ENCODE measurements at regions not wholly inside any gene's neighbourhood (a gene's known extent, or its start where the extent isn't known, plus 50 kb on each side); places are given as distances from the start of the nearest gene placed in this dataset.

DNA sequence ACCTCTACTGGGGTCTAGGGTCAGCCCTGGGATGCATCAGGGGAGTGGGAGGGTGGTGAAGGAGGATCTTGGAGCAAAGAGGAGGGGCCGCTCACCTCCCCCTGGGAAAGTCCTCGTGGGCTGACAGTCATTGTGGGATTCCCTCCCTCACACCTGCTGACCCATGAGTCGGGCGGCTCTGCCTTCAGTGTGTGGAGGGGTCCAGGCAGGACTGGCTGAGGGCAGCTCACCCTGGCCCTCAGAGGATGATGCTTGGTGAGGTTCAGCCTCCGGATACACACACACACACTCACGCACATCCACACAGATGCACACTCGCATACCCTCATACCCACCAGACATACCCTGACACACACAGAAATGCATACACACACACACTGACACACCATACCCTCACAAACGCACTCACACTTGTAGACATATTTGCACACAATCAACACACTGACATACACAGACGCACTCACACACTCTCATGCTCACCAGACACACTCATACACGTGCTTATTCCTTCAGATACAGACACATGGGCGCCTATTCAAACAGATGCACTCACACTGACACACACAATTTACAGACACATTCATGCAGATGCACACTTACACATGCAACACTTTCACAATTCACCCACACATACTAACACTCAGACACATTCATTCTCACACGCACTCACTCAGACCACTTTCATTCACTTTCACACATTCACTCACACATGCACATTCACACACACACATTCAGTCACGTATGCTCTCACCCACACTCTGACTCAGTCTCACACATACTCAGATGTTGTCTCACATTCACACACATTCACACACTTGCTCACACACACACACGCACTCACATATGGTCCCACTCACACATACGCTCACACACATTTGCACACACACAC, 105.1 kb upstream of the RPL38 start:
- intact Hi-C loops (cut with micrococcal nuclease): no loop called here
- Mint-ChIP-seq H3K9me3 (no peaks in the 10 kb centered on the region), H3K4me1 (no peaks in the 10 kb centered on the region), H3K36me3 (no peaks in the 10 kb centered on the region), H3K27me3 (ENCODE audit: low read depth in 2 of 2) (peaks cover 8% of the 10 kb centered on the region in 2 donors), H3K4me3 (no peak overlapping the region), H3K27ac (no peak overlapping the region)
- Histone ChIP-seq H3K4me3 (ENCODE audit: low read length) (no peak overlapping the region), H3K27ac (ENCODE audit: low read length) (no peak overlapping the region), H3K9me3 (ENCODE audit: control insufficient read depth, insufficient read depth, low read length) (no peaks in the 10 kb centered on the region), H3K36me3 (ENCODE audit: control insufficient read depth, insufficient read depth, low read length) (no peaks in the 10 kb centered on the region), H3K4me1 (ENCODE audit: control insufficient read depth, insufficient read depth, low read length) (no peaks in the 10 kb centered on the region), H3K27me3 (ENCODE audit: control insufficient read depth, insufficient read depth, low read length) (no peaks in the 10 kb centered on the region)
- 90% methylated on average over 14 of the region's 15 CpGs for WGBS (ENCODE audit: insufficient coverage)
- TF ChIP-seq, protein P1, sequence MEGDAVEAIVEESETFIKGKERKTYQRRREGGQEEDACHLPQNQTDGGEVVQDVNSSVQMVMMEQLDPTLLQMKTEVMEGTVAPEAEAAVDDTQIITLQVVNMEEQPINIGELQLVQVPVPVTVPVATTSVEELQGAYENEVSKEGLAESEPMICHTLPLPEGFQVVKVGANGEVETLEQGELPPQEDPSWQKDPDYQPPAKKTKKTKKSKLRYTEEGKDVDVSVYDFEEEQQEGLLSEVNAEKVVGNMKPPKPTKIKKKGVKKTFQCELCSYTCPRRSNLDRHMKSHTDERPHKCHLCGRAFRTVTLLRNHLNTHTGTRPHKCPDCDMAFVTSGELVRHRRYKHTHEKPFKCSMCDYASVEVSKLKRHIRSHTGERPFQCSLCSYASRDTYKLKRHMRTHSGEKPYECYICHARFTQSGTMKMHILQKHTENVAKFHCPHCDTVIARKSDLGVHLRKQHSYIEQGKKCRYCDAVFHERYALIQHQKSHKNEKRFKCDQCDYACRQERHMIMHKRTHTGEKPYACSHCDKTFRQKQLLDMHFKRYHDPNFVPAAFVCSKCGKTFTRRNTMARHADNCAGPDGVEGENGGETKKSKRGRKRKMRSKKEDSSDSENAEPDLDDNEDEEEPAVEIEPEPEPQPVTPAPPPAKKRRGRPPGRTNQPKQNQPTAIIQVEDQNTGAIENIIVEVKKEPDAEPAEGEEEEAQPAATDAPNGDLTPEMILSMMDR (IDR thresholded peaks at IDR 0.05): no peak
- ATAC-seq: peak in 1 of 3 donors; percentile 12
- no peak for DNase-seq

DNA sequence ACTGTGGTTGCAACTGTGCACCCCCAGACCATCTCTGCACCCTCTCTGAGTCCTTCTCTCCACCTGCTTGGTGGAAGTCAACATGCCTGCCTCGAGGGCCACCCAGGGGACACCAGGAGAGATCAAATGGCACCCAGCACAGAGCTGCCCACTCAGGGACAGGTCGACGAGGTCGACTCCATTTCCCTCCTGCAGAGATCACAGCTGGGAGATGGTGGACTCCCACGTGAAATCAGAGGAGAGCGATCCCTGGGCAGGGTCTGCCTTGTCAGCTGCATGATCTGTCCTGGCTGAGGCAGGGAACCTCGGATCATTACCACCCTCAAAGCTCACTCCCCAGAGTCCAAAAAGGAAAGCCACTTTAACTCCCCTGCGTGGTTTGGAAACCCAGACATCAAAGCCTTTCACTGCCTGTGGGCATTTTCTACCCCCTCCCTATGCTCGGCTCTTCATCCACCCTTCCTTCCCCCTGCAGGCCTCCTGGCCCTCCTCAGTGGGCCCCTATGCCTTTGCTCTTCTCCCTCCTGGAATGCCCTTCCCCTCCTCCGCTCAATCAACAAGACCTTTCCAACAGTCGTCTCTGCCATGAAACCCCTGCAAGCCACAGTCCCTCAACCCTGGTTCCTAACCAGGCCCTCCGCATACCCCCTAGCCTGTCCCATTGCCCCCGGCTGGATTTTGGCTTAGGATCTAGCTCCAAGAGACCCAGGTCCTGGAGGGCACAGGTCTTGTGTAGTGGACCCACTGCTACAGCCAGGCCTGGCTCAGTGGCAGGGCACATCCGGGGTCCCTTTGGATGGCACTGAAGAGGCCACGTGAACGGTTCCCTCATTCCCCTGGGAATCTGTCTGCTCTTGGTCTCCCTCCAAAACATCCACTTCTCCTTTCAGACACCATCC, 103.8 kb upstream of the RPL38 start:
- ATAC-seq (no peak), DNase-seq (no peak)
- no peaks in the 10 kb centered on the region for H3K27me3 ChIP-seq (ENCODE audit: control insufficient read depth, insufficient read depth, low read length)
- 64% methylated on average over 16 of the region's 16 CpGs for WGBS (ENCODE audit: insufficient coverage)
- no peak overlapping the region for H3K27ac ChIP-seq (ENCODE audit: low read length)
- intact Hi-C loops (cut with micrococcal nuclease): no loop called here
- no peak overlapping the region for H3K4me3 ChIP-seq (ENCODE audit: low read length)
- TF ChIP-seq, protein P1 (IDR thresholded peaks at IDR 0.05): no peak
- no peak overlapping the region for H3K27ac Mint-ChIP-seq
- H3K9me3 Mint-ChIP-seq: no peaks in the 10 kb centered on the region
- H3K4me1 Mint-ChIP-seq: no peaks in the 10 kb centered on the region
- no peaks in the 10 kb centered on the region for H3K9me3 ChIP-seq (ENCODE audit: control insufficient read depth, insufficient read depth, low read length)
- H3K36me3 Mint-ChIP-seq: no peaks in the 10 kb centered on the region
- H3K36me3 ChIP-seq (ENCODE audit: control insufficient read depth, insufficient read depth, low read length): no peaks in the 10 kb centered on the region
- H3K4me3 Mint-ChIP-seq: no peak overlapping the region
- peaks cover 8% of the 10 kb centered on the region in 2 donors for H3K27me3 Mint-ChIP-seq (ENCODE audit: low read depth in 2 of 2)
- H3K4me1 ChIP-seq (ENCODE audit: control insufficient read depth, insufficient read depth, low read length): no peaks in the 10 kb centered on the region

DNA sequence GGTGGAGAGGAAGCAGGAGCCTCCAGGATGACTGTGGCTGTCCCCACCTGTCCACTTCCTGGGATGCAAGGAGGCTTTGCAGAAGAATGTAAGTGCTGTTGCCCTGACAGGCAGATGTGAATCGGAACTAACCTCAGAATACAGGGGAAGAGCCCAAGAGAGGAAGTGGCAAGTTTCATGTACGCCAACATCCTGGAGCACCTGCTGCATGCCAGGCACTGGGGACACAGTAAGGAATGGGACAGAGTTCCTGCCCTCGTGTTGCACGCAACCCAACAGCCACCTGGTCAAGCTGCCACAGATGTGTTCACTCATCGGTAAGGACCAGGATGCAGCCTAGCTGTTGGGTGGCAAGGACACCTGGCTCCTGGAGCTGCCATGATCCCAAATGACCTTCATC, 98.6 kb upstream of the RPL38 start:
- TF ChIP-seq, protein P1 (IDR thresholded peaks at IDR 0.05): no peak
- ATAC-seq: no peak
- H3K27me3 Mint-ChIP-seq (ENCODE audit: low read depth in 2 of 2): peaks cover 8 to 16% of the 10 kb centered on the region in 2 donors
- Histone ChIP-seq H3K4me1 (ENCODE audit: control insufficient read depth, insufficient read depth, low read length) (no peaks in the 10 kb centered on the region), H3K27me3 (ENCODE audit: control insufficient read depth, insufficient read depth, low read length) (no peaks in the 10 kb centered on the region), H3K27ac (ENCODE audit: low read length) (no peak overlapping the region), H3K4me3 (ENCODE audit: low read length) (no peak overlapping the region), H3K9me3 (ENCODE audit: control insufficient read depth, insufficient read depth, low read length) (no peaks in the 10 kb centered on the region), H3K36me3 (ENCODE audit: control insufficient read depth, insufficient read depth, low read length) (no peaks in the 10 kb centered on the region)
- no peaks in the 10 kb centered on the region for H3K36me3 Mint-ChIP-seq
- intact Hi-C loops (cut with micrococcal nuclease): no loop called here
- WGBS (ENCODE audit: insufficient coverage): 41% methylated on average over 5 of the region's 5 CpGs
- no peak overlapping the region for H3K27ac Mint-ChIP-seq
- DNase-seq: no peak
- no peaks in the 10 kb centered on the region for H3K9me3 Mint-ChIP-seq
- no peak overlapping the region for H3K4me3 Mint-ChIP-seq
- H3K4me1 Mint-ChIP-seq: no peaks in the 10 kb centered on the region
